ENCODE measurements at regions not wholly inside any gene's neighbourhood (a gene's known extent, or its start where the extent isn't known, plus 50 kb on each side); places are given as distances from the start of the nearest gene placed in this dataset.

GRCh38 chr11:98183034-98183433, 837.7 kb upstream of the CNTN5 start:
- H4K8ac ChIP-seq (replicated peaks; ENCODE audit: insufficient read length, low read depth, low read length): no peak overlapping the region
- peaks cover 20 to 21% of the 10 kb centered on the region in 2 experiments for H3K9me3 Mint-ChIP-seq
- H3K4me1 ChIP-seq (ENCODE audit: insufficient read depth, low read length): no peaks in the 10 kb centered on the region
- no peak overlapping the region for H3K18ac ChIP-seq (ENCODE audit: insufficient read length, low read depth, low read length)
- H2BK20ac ChIP-seq (ENCODE audit: low read depth, low read length, poor library complexity, severe bottlenecking): no peak overlapping the region
- H3K9ac ChIP-seq (ENCODE audit: extremely low read depth, insufficient read length, low read length): no peak overlapping the region
- no peaks in the 10 kb centered on the region for H3K79me2 ChIP-seq (ENCODE audit: insufficient read depth, low read length)
- H2BK120ac ChIP-seq (ENCODE audit: low read depth, low read length, poor library complexity, severe bottlenecking): no peak overlapping the region
- H2BK15ac ChIP-seq (ENCODE audit: low read depth, low read length): no peak overlapping the region
- no peak overlapping the region for H2BK12ac ChIP-seq (ENCODE audit: insufficient read length, low read depth, low read length)
- no peaks in the 10 kb centered on the region for H4K20me1 ChIP-seq (ENCODE audit: control insufficient read depth, insufficient read depth, insufficient read length)
- no peaks in the 10 kb centered on the region for H3K23me2 ChIP-seq (ENCODE audit: insufficient read length, low read depth, low read length, poor library complexity, severe bottlenecking)
- H3K27ac Mint-ChIP-seq: no peak overlapping the region
- no peak overlapping the region for H3K4ac ChIP-seq (ENCODE audit: low read depth, low read length)
- no peak overlapping the region for H4K5ac ChIP-seq (ENCODE audit: insufficient read length, low read depth, low read length)
- H3K9me3 ChIP-seq (ENCODE audit: control insufficient read depth, low read depth, low read length): no peaks in the 10 kb centered on the region
- no peak overlapping the region for H2AK5ac ChIP-seq (ENCODE audit: insufficient read length, low read length)
- TF ChIP-seq CTCF (conservative IDR thresholded peaks at IDR 0.05): no peak
- H3K79me1 ChIP-seq (ENCODE audit: insufficient read depth, low read depth, low read length, poor library complexity, severe bottlenecking): no peaks in the 10 kb centered on the region
- no peak overlapping the region for H3K4me2 ChIP-seq (ENCODE audit: insufficient read depth, insufficient read length, low read length)
- H3K27me3 ChIP-seq (ENCODE audit: insufficient read depth, low read length): no peaks in the 10 kb centered on the region
- DNase-seq: no peak
- H3K14ac ChIP-seq (ENCODE audit: insufficient read depth, low read length): no peak overlapping the region
- H2BK5ac ChIP-seq (ENCODE audit: insufficient read length, low read length): no peak overlapping the region
- H3K36me3 Mint-ChIP-seq (ENCODE audit: insufficient read depth in 1 of 3, low read depth in 3 of 3): peaks cover 7 to 12% (median 9%) of the 10 kb centered on the region in 3 experiments
- no peak overlapping the region for H4K91ac ChIP-seq (ENCODE audit: insufficient read length, low read depth, low read length)
- no peak overlapping the region for H3K56ac ChIP-seq (ENCODE audit: insufficient read length, low read depth, low read length)
- H3K27ac ChIP-seq (ENCODE audit: insufficient read length, low read depth, low read length): no peak overlapping the region
- no peak overlapping the region for H3K4me3 Mint-ChIP-seq
- H3K23ac ChIP-seq (ENCODE audit: insufficient read length, low read depth, low read length): no peak overlapping the region
- no peak overlapping the region for H3T11ph ChIP-seq (ENCODE audit: low read length)
- no peak overlapping the region for H2AFZ ChIP-seq (ENCODE audit: low read length)
- H3K4me1 Mint-ChIP-seq: no peaks in the 10 kb centered on the region
- H3K27me3 Mint-ChIP-seq (ENCODE audit: low read depth): no peaks in the 10 kb centered on the region
- no CpG with 5 or more reads among the region's 1 CpG for WGBS (ENCODE audit: extremely low coverage, insufficient read length, low lambda C conversion rate)
